ENCODE measurements at regions not wholly inside any gene's neighbourhood (a gene's known extent, or its start where the extent isn't known, plus 50 kb on each side); places are given as distances from the start of the nearest gene placed in this dataset.

DNA sequence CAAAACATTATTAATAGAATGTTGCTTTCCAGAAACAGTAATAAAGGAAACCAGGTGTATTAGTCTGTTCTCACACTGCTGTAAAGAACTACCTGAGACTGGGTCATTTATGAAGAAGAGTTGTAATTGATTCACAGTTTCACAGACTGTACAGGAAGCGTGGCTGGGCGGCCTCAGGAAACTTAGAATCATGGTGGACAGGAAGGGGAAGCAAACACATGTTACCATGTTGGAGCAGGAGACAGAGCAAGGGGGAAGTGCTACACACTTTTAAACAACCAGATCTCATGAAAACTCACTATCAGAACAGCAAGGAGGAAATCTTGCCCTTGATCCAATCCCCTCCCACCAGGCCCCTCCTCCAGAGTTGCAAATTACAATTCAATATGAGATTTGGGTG is 815.8 kb downstream of the TRIML1 start:
- no peak overlapping the region for H3K4me3 ChIP-seq (ENCODE audit: low read depth, poor library complexity, severe bottlenecking)
- TF ChIP-seq POLR2A (IDR thresholded peaks at IDR 0.05), result no peak
- TF ChIP-seq, protein P1, sequence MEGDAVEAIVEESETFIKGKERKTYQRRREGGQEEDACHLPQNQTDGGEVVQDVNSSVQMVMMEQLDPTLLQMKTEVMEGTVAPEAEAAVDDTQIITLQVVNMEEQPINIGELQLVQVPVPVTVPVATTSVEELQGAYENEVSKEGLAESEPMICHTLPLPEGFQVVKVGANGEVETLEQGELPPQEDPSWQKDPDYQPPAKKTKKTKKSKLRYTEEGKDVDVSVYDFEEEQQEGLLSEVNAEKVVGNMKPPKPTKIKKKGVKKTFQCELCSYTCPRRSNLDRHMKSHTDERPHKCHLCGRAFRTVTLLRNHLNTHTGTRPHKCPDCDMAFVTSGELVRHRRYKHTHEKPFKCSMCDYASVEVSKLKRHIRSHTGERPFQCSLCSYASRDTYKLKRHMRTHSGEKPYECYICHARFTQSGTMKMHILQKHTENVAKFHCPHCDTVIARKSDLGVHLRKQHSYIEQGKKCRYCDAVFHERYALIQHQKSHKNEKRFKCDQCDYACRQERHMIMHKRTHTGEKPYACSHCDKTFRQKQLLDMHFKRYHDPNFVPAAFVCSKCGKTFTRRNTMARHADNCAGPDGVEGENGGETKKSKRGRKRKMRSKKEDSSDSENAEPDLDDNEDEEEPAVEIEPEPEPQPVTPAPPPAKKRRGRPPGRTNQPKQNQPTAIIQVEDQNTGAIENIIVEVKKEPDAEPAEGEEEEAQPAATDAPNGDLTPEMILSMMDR (IDR thresholded peaks at IDR 0.05), result no peak
- intact Hi-C loops (cut with DNase I; ENCODE audit: low total_unique reads), result no loop called here

GRCh38 chr4:188956566-188956965 is 817.3 kb downstream of the TRIML1 start:
- TF ChIP-seq, protein P1 (IDR thresholded peaks at IDR 0.05), result no peak
- TF ChIP-seq POLR2A (IDR thresholded peaks at IDR 0.05), result no peak
- DNase-seq (ENCODE audit: low spot score in 2 of 2), result no peak
- 75 to 81% methylated on average over 4 of the region's 4 CpGs for WGBS, 2 donors
- intact Hi-C loops (cut with DNase I; ENCODE audit: low total_unique reads), result no loop called here
- H3K4me3 ChIP-seq (ENCODE audit: low read depth, poor library complexity, severe bottlenecking), result no peak overlapping the region

More for the DNA sequence above, 815.8 kb downstream of the TRIML1 start:
- 73 to 83% methylated on average over 2 of the region's 2 CpGs for WGBS, 2 donors
- DNase-seq (ENCODE audit: low spot score in 2 of 2), result no peak

DNA sequence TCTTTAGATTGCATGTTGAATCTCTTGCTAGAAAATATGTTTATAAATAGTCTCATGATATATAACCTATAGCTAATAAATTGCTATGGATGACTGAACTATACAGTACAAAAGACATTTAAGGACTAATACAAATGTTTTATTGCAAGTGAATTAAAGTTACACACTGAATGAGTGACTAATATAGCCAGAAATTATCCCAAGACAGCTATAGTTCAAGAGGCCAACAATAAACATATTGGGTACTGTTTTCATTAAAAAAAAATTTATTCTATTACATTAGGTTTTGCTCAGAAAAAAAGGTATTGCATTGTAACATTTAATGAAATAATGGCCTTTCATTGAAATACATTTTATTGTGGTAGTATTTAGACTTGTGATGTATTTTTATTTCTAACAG is 819.1 kb downstream of the TRIML1 start:
- TF ChIP-seq POLR2A (IDR thresholded peaks at IDR 0.05), result no peak
- TF ChIP-seq, protein P1 (IDR thresholded peaks at IDR 0.05), result no peak
- no peak for DNase-seq (ENCODE audit: low spot score in 2 of 2)
- intact Hi-C loops (cut with DNase I; ENCODE audit: low total_unique reads), result no loop called here
- H3K4me3 ChIP-seq (ENCODE audit: low read depth, poor library complexity, severe bottlenecking), result no peak overlapping the region

GRCh38 chr4:188959424-188959823 is 820.2 kb downstream of the TRIML1 start:
- no peak for DNase-seq (ENCODE audit: low spot score in 2 of 2)
- WGBS, 2 donors, result 65 to 66% methylated on average over 6 of the region's 6 CpGs
- H3K4me3 ChIP-seq (ENCODE audit: low read depth, poor library complexity, severe bottlenecking), result no peak overlapping the region
- intact Hi-C loops (cut with DNase I; ENCODE audit: low total_unique reads), result no loop called here
- TF ChIP-seq, protein P1 (IDR thresholded peaks at IDR 0.05), result no peak
- TF ChIP-seq POLR2A (IDR thresholded peaks at IDR 0.05), result no peak

DNA sequence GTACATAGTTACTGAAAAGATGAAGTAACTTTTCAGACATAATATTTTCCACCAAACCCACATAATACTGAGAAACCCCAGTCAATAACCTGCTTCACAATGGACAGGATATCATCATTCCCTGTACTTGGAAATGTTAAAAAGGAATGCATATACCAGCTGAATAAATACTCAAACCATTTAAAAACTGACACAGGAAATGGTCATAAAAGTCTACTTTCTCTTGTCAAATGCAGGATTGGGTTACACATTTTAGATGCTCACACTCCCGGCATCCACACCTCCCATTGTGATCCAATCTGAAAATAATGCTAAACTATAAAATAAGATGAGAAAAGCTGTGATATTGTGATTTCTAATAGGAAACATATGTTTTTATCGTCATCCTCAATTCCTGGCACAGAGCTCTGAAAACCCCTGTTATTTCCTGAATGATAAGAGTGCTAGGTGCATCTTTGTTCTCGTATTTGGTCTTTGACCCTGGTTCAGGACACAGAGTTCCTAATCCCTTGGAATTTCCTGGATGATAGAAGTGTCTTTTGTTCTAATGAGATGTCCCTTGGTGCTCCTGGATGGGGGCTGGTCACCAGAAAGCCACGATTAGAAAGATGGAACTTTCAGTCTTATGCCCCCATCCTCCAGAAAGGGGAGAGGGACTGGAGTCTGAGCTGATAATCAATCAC is 821.3 kb downstream of the TRIML1 start:
- DNase-seq (ENCODE audit: low spot score in 2 of 2), result no peak
- no peak overlapping the region for H3K4me3 ChIP-seq (ENCODE audit: low read depth, poor library complexity, severe bottlenecking)
- intact Hi-C loops (cut with DNase I; ENCODE audit: low total_unique reads), result no loop called here
- TF ChIP-seq, protein P1 (IDR thresholded peaks at IDR 0.05), result no peak
- no peak for TF ChIP-seq POLR2A (IDR thresholded peaks at IDR 0.05)
- 49 to 71% methylated on average over 4 of the region's 4 CpGs for WGBS, 2 donors

DNA sequence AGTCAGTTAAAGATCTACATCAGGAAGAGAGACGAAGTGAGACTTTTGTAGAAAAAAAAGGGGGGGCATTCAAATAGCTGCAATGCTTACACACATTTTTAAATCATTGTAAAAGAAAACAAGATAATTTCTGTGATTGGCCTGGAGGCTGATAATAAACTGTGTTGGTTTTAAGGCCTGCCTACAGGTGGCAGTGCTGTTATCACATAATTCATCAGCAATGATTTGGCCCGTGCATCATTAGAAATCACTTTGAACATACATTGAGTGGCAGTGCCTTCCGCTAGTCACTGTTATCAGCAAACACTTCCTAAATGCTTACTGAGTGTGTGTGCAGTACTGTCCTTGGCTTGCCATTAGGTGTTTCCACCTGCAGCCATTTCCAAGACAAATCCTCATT is 831.9 kb downstream of the TRIML1 start:
- DNase-seq (ENCODE audit: low spot score in 2 of 2), result no peak

More for the DNA sequence above, 831.9 kb downstream of the TRIML1 start:
- TF ChIP-seq, protein P1 (IDR thresholded peaks at IDR 0.05), result no peak
- TF ChIP-seq POLR2A (IDR thresholded peaks at IDR 0.05), result no peak
- H3K4me3 ChIP-seq (ENCODE audit: low read depth, poor library complexity, severe bottlenecking), result no peak overlapping the region
- intact Hi-C loops (cut with DNase I; ENCODE audit: low total_unique reads), result no loop called here
- 22 to 28% methylated on average over 3 of the region's 3 CpGs for WGBS, 2 donors

Measured in lower leg skin (tissue), 4 donors.